MM.1S (cell line): ENCODE measurements at regions not wholly inside any gene's neighbourhood (a gene's known extent, or its start where the extent isn't known, plus 50 kb on each side); places are given as distances from the start of the nearest gene placed in this dataset.

ENCODE experiments used
- CTCF ChIP-seq: fragments of 300-600 bp; sonication (generic); IDR thresholded peaks from 2 replicates; pipeline ENCODE4 v1.5.1; 2016; ENCODE audit warnings: antibody characterized with exemption, low read length, mixed read lengths
- EZH2 ChIP-seq: fragments of 300-600 bp; sonication (generic); optimal IDR thresholded peaks from 2 replicates; pipeline ENCODE3; 2017; ENCODE audit warnings: low read depth, mild to moderate bottlenecking, antibody characterized with exemption, low read length, mixed read lengths

DNA sequence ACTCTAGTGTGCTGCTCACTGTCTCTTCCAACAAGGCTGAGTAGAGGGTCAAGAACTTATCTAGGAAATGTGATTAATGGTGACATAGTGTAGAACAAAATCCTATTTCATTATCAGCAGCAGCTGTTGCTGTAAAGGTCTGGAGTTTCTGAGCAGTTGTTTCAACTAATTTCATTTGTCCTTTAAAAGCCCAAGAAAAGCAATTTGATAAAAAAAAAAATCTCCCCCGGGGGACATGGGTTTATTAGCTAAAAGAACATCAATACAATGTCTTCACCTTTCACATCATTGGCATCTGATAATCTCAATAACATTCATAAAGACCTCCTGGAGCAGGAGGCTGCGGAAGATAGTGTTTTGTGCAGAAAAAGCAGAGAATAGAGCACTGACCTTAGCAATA is 468.1 kb downstream of the KCTD16 start:
- no peak for TF ChIP-seq EZH2
- no peak for TF ChIP-seq CTCF
